ENCODE measurements at regions not wholly inside any gene's neighbourhood (a gene's known extent, or its start where the extent isn't known, plus 50 kb on each side); places are given as distances from the start of the nearest gene placed in this dataset.
"Not testable (repeated sequence)": the region's sequence is repeated elsewhere in the genome, so short reads cannot be mapped to it uniquely, and the experiment has no call there.

GRCh38 chr16:88230967-88231615, 151.7 kb upstream of the ZNF469 start:
- not testable (repeated sequence) for DNase-seq

- DNase-seq: not testable (repeated sequence)
Observed at GRCh38 chr16:88231839-88232238, 150.9 kb upstream of the ZNF469 start.

- DNase-seq: not testable (repeated sequence)
Observed at GRCh38 chr16:88232401-88233258, 150.1 kb upstream of the ZNF469 start.

GRCh38 chr16:88233621-88234420, 148.9 kb upstream of the ZNF469 start:
- DNase-seq: not testable (repeated sequence)

- not testable (repeated sequence) for DNase-seq
Observed at GRCh38 chr16:88234421-88235271, 148.1 kb upstream of the ZNF469 start.

- not testable (repeated sequence) for DNase-seq
Observed at GRCh38 chr16:88235691-88236090, 147.1 kb upstream of the ZNF469 start.

- DNase-seq: not testable (repeated sequence)
Observed at GRCh38 chr16:88236229-88236628, 146.5 kb upstream of the ZNF469 start.

GRCh38 chr16:88237314-88237713, 145.4 kb upstream of the ZNF469 start:
- DNase-seq: not testable (repeated sequence)

GRCh38 chr16:88237761-88238415, 144.9 kb upstream of the ZNF469 start:
- not testable (repeated sequence) for DNase-seq

GRCh38 chr16:88238732-88239274, 144.0 kb upstream of the ZNF469 start:
- peak; percentile 6 for DNase-seq

GRCh38 chr16:88240118-88240517, 142.6 kb upstream of the ZNF469 start:
- DNase-seq: not testable (repeated sequence)

- not testable (repeated sequence) for DNase-seq
Observed at GRCh38 chr16:88240776-88241175, 142.0 kb upstream of the ZNF469 start.

- not testable (repeated sequence) for DNase-seq
Observed at GRCh38 chr16:88241404-88242311, 141.1 kb upstream of the ZNF469 start.

GRCh38 chr16:88242312-88243295, 140.2 kb upstream of the ZNF469 start:
- not testable (repeated sequence) for DNase-seq

GRCh38 chr16:88243921-88244320, 138.8 kb upstream of the ZNF469 start:
- DNase-seq: not testable (repeated sequence)

GRCh38 chr16:88245241-88246081, 137.3 kb upstream of the ZNF469 start:
- not testable (repeated sequence) for DNase-seq

- not testable (repeated sequence) for DNase-seq
Observed at GRCh38 chr16:88246955-88247582, 135.7 kb upstream of the ZNF469 start.

Measured in CD4-positive, alpha-beta T cell treated with Interleukin-17A for 4 hours (primary cell).